Gastrocnemius medialis (tissue), 4 donors: ENCODE measurements at regions not wholly inside any gene's neighbourhood (a gene's known extent, or its start where the extent isn't known, plus 50 kb on each side); places are given as distances from the start of the nearest gene placed in this dataset.

Experiments
- ATAC-seq, 2 donors: fragments of 150-250 bp; one replicate each; pipeline ENCODE4 v1.9.1; 2016
- DNase-seq, 2 donors: peaks; one replicate each; pipeline ENCODE4 v3.0.0-alpha.2; 2019
- H3K27ac ChIP-seq, 4 donors: fragments of 200-600 bp; sonication (generic); 1 replicate in 1 of 4; 2 replicates in 3 of 4; pipeline ENCODE4 v1.5.1; 2016 to 2018; ENCODE audit warnings: mild to moderate bottlenecking in 2 of 4, moderate library complexity in 1 of 4
- H3K27me3 ChIP-seq, 3 donors: fragments of 200-600 bp; sonication (generic) in 2 of 3; 1 replicate in 1 of 3; 2 replicates in 2 of 3; pipeline versions ENCODE4 v1.5.1 to v1.6.0; 2016 to 2019; ENCODE audit warnings: mild to moderate bottlenecking in 1 of 3, moderate library complexity in 1 of 3
- H3K36me3 ChIP-seq, 2 donors: fragments of 200-600 bp; sonication (generic) in 1 of 2; one replicate each; pipeline ENCODE4 v1.5.1; 2017 to 2018
- H3K4me1 ChIP-seq, 2 donors: fragments of 200-600 bp; sonication (generic) in 1 of 2; one replicate each; pipeline ENCODE4 v1.5.1; 2016 to 2017; ENCODE audit warnings: mild to moderate bottlenecking in 2 of 2
- H3K4me3 ChIP-seq, 4 donors: fragments of 200-600 bp; sonication (generic) in 3 of 4; 1 replicate in 1 of 4; 2 replicates in 3 of 4; pipeline ENCODE4 v1.5.1; 2016 to 2019; ENCODE audit warnings: mild to moderate bottlenecking in 2 of 4
- H3K9me3 ChIP-seq, 3 donors: fragments of 200-600 bp; sonication (generic) in 2 of 3; 1 replicate in 1 of 3; 2 replicates in 2 of 3; pipeline ENCODE4 v1.5.1; 2016 to 2019
- CTCF ChIP-seq, 5 experiments: fragments of 450-650 bp in 3 of 5; fragments of 200-600 bp in 2 of 5; sonication (generic) in 2 of 5; IDR thresholded peaks in 4 of 5; conservative IDR thresholded peaks in 1 of 5; 1 replicate in 4 of 5; 2 replicates in 1 of 5; pipeline ENCODE4 v1.5.1; 2016 to 2019; ENCODE audit warnings: antibody characterized with exemption in 5 of 5, mild to moderate bottlenecking in 3 of 5, moderate library complexity in 3 of 5
- POLR2A ChIP-seq, 2 donors: fragments of 450-650 bp; IDR thresholded peaks; one replicate each; pipeline ENCODE4 v1.6.1; 2017; ENCODE audit warnings: antibody characterized with exemption in 2 of 2, mild to moderate bottlenecking in 2 of 2, moderate library complexity in 2 of 2
- in situ Hi-C, 4 donors: fragments of 200-750 bp; cut with MboI; loops; one replicate each; pipeline versions ENCODE4 v1.15.0 to v1.8.0; 2017; ENCODE audit warnings: low sequenced_read_pairs in 4 of 4
- intact Hi-C: fragments of 100-400 bp; cut with DNase I; formaldehyde crosslinking; loops from one replicate; pipeline ENCODE4 v1.15.1; 2023; ENCODE audit warnings: low total_unique reads

- DNase-seq (no peak), ATAC-seq (no peak)
- TF ChIP-seq POLR2A (IDR thresholded peaks at IDR 0.05), result no peak
- Histone ChIP-seq H3K4me3 (peak overlapping the region in 1 of 4 donors; percentile 1), H3K27ac (peak overlapping the region; percentile 35 to 72 (median 62)), H3K9me3 (no peaks in the 10 kb centered on the region), H3K4me1 (peaks cover 0 to 21% of the 10 kb centered on the region in 2 donors), H3K27me3 (no peaks in the 10 kb centered on the region), H3K36me3 (no peaks in the 10 kb centered on the region)
- in situ Hi-C loops, result no loop called here
- intact Hi-C loops, result no loop called here
These were observed 69.5 kb upstream of the PELI1 start for GRCh38 chr2:64213532-64214275.

- intact Hi-C loops (no loop called here), in situ Hi-C loops (no loop called here)
- Histone ChIP-seq H3K9me3 (no peaks in the 10 kb centered on the region), H3K27me3 (no peaks in the 10 kb centered on the region), H3K36me3 (no peaks in the 10 kb centered on the region), H3K27ac (peak overlapping the region; percentile 35 to 72 (median 62)), H3K4me1 (peaks cover 0 to 21% of the 10 kb centered on the region in 2 donors), H3K4me3 (peak overlapping the region in 2 of 4 donors; percentile 1 to 10)
- ATAC-seq (peak; percentile 68 to 85), DNase-seq (no peak)
- TF ChIP-seq POLR2A (IDR thresholded peaks at IDR 0.05), result peak in 1 of 2 donors; percentile 36
- no peak for TF ChIP-seq CTCF (IDR thresholded peaks at IDR 0.05 in 4 of 5, conservative IDR thresholded peaks at IDR 0.05 in 1 of 5)
These were observed 70.3 kb upstream of the PELI1 start for GRCh38 chr2:64214281-64215115.

- Histone ChIP-seq H3K4me1 (peaks cover 0 to 24% of the 10 kb centered on the region in 2 donors), H3K9me3 (no peaks in the 10 kb centered on the region), H3K36me3 (no peaks in the 10 kb centered on the region), H3K27me3 (no peaks in the 10 kb centered on the region), H3K27ac (no peak overlapping the region), H3K4me3 (no peak overlapping the region)
- ATAC-seq (no peak), DNase-seq (no peak)
- in situ Hi-C loops (no loop called here), intact Hi-C loops (no loop called here)
- TF ChIP-seq CTCF (IDR thresholded peaks at IDR 0.05 in 4 of 5, conservative IDR thresholded peaks at IDR 0.05 in 1 of 5) (no peak), POLR2A (IDR thresholded peaks at IDR 0.05) (no peak)
These were observed 73.1 kb upstream of the PELI1 start for GRCh38 chr2:64217198-64217869.

GRCh38 chr2:64218137-64218802 lies 74.0 kb upstream of the PELI1 start:
- in situ Hi-C loops (no loop called here), intact Hi-C loops (no loop called here)
- no peak overlapping the region for H3K27ac ChIP-seq
- no peak overlapping the region for H3K4me3 ChIP-seq
- H3K27me3 ChIP-seq, result no peaks in the 10 kb centered on the region
- no peaks in the 10 kb centered on the region for H3K36me3 ChIP-seq
- TF ChIP-seq POLR2A (IDR thresholded peaks at IDR 0.05) (no peak), CTCF (IDR thresholded peaks at IDR 0.05 in 4 of 5, conservative IDR thresholded peaks at IDR 0.05 in 1 of 5) (no peak)
- H3K9me3 ChIP-seq, result no peaks in the 10 kb centered on the region
- ATAC-seq (no peak), DNase-seq (no peak)
- H3K4me1 ChIP-seq, result peaks cover 4 to 25% of the 10 kb centered on the region in 2 donors
